NCI-H2227 (cell line): ENCODE measurements at regions not wholly inside any gene's neighbourhood (a gene's known extent, or its start where the extent isn't known, plus 50 kb on each side); places are given as distances from the start of the nearest gene placed in this dataset.
"Not testable (repeated sequence)": the region's sequence is repeated elsewhere in the genome, so short reads cannot be mapped to it uniquely, and the experiment has no call there.

ENCODE experiments used
- DNase-seq: peaks from one replicate; lab custom pipeline; 2025; ENCODE audit not compliant: unreplicated experiment; lab: John Stamatoyannopoulos, UW

GRCh38 chrX:134045372-134045771 lies 60.0 kb upstream of the GPC3 start:
- DNase-seq = not testable (repeated sequence)

- not testable (repeated sequence) for DNase-seq
These were observed 81.7 kb upstream of the GPC3 start for GRCh38 chrX:134067107-134067506.

DNA sequence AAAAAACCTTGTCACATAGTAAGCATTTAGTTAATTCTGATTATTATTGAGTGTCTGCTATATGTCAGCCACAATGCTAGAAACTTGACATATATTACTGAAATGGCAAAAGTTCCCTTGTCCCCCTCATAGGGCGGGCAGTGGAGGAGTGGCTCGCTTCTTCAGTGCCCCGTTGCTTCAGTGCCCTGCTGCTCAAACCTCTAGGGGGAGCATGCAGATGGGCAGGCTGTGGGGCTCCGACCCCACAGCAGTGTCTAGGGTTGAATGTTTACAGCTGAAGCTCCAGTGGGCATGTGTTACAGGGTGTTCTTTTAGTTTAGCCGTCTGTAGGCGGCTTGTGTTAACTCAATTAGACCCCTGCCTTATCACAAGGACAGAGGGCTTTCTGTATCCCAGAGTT lies 86.5 kb upstream of the GPC3 start:
- not testable (repeated sequence) for DNase-seq

DNA sequence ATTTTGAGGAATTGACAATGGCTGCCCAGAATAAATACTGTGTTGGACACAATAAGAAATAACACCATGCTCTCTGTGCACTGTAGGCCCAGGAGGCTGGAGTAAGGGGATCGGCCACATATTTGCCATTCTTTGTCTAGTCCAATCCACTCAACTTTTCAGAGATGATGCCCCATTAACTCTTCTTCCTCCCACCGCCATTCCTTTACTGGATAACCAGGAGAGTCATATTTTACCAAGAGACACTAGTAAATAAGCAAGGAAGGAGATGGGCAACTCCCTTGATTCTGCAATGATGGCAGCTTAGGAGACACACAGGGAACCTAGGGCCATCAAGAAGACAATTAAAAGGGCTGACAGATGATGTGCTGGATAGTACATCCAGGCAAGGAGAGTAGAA lies 87.9 kb upstream of the GPC3 start:
- DNase-seq = no peak

- no peak for DNase-seq
These were observed 88.8 kb upstream of the GPC3 start for GRCh38 chrX:134074151-134074550.

- no peak for DNase-seq
These were observed 90.7 kb upstream of the GPC3 start for GRCh38 chrX:134075894-134076718.

GRCh38 chrX:134095366-134095765 lies 110.0 kb upstream of the GPC3 start:
- DNase-seq = no peak

DNA sequence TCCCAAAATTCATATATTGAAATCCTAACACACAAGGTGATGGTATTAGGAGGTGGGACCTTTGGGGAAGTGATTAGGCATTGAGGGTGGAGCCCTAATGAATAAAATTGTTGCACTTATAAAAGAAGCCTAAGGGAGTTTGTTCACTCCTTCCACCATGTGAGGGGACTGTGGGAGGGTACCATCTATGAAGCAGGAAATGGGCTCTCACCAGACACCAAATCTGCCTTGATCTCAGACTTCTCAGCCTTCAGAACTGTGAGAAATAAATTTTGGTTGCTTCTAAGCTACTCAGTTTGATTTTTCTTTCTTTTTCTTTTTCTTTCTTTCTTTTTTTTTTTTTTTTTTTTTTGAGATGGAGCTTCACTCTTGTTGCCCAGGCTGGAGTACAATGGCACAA lies 116.2 kb upstream of the GPC3 start:
- DNase-seq = no peak

- no peak for DNase-seq
These were observed 121.7 kb upstream of the CCDC160 start for GRCh38 chrX:134115270-134115669.

GRCh38 chrX:134137341-134137740 lies 99.6 kb upstream of the CCDC160 start:
- no peak for DNase-seq

- DNase-seq = no peak
These were observed 97.9 kb upstream of the CCDC160 start for GRCh38 chrX:134139090-134139489.

DNA sequence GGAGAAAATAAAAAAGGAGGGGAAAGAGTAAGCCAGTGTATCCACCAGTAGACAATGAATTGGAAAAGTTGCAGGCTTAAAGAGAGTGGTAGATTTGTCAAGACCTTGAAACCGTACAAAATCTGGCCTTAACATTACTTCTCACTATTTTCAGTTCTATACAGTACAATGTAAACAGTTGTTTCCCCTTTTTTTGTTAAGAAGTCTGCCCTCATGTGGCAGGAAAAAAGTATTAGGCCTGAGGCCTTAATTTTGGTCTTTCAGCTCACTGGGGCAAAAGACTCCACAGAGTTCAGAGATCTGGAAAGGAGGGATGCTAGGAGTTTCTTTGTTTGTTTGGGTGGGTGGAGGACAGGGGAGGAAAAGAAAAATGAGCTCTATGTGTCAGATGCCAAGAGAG lies 92.8 kb upstream of the CCDC160 start:
- peak; percentile 44 for DNase-seq

DNA sequence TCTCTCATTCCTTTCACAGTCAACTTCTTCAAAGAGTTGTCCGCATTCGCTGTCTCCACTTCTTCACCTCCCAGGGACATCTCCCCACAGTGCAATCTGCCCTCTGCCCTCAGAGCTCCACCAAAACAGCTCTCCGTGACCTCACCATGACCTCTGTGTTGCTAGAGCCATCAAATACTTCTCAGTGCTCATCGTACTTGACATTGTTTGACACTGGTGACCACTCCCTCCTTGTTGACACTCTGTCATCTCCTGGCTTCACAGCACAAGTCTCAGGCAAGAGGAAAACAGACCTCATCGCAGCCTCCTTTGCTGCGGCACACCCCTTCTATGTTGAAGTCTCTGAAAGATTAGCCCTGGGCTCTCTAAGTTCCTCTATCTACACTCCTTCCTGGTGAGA lies 90.5 kb upstream of the CCDC160 start:
- DNase-seq = no peak

DNA sequence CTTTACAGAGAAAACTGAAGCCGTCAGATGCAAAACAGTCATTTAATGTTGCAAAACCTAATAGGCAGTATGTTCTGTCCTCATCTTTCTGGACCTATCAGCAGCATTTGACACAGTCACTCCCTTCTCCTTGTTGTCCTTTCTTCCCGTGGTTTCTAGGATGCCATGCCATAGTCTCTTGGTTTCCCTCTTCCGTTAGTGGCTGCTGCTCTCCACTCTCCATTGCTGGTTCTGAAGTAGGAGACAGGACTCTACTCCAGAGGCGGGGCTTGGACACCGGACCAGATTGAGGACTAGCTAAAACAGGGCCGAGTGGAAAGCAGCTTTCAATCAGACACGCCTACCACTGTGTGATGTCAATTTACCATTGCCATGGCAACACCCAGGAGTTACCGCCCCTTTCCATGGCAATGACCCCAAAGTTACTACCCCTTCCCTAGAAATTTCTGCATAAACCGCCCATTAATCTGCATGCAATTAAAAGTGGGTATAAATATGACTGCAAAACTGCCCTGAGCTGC lies 88.8 kb upstream of the CCDC160 start:
- no peak for DNase-seq

DNA sequence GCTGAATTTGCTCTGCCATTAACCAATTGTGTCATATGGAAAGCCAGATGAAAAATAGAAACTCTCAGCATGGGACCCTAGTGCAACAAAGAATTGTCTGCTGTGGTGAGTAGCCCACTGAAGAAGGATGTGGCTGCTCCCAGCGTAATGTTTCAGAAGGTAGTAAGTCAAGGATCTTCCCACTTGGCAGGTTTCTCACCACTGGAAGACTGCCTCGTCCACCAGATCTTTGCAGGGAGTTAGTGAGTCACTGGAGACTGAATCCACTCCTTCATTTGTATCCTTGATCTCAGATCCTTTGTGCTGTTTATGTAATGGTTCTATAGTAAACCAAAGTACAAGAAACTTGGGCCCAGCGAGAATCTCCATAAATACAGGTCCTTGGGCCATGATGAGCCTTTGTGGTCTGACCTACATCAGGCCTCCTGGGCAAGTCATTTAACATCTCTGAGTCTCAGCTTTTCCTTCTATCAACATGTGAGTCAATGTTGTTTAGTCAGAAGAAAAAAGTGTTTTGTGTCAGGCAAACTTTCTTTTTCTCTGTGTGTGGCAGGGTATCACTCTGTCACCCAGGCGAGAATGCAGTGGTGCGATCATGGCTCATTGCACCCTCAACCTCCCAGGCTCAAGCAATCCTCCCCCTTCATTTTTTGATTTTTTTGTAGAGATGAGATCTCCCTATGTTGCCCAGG lies 78.0 kb upstream of the CCDC160 start:
- no peak for DNase-seq

DNA sequence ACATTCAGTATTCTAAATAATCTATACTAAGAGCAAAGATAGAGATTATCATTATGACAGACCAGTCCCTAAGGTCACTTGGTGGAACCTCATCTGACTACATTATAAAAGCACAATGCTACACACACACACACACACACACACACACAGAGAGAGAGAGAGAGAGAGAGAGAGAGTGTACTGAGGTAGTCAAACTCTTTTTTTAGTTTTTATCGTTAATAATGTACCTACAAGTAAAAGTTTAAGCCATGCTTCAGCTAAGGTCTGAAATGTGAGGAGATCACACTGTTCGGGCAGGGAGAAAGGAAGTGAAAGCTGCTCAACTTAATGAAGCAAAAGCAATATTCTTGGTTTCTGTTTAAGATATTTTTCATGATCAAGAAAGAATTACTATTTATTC lies 75.8 kb upstream of the CCDC160 start:
- DNase-seq = no peak

DNA sequence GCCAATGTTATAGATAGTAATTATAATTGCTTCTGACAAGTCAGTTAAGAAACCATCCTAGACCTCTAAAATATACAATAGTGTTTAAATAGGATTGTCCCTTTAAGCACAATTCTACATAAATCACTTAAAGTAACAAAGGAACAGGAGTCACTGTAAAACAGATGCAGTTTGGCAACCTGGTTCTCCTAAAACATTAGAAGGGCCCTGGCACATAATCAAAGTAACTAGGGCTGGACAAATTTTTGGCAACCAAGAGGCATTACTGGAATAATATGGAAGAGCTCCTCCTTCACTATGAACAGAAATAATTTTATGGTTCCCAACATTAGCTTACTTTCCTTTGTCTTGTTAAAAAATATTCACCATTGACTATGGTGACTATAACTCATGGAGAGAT lies 75.0 kb upstream of the CCDC160 start:
- DNase-seq = no peak

DNA sequence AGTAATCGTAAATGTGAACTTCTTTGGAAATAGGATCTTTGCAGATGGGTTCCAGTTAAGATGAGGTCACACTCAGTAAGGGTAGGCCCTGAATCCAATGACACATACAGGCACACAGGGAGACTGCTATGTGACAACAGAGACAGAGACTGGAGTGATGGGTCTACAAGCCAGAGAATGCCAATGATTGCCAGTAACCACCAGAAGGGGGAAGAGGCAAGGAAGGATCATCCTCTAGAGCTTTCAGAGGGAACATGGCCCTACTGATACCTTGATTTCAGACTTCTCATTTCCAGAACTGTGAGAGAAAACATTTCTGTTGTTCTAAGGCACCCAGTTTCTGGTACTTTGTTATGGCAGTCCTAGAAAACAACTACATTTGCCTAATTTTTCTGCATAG lies 73.1 kb upstream of the CCDC160 start:
- DNase-seq = no peak

DNA sequence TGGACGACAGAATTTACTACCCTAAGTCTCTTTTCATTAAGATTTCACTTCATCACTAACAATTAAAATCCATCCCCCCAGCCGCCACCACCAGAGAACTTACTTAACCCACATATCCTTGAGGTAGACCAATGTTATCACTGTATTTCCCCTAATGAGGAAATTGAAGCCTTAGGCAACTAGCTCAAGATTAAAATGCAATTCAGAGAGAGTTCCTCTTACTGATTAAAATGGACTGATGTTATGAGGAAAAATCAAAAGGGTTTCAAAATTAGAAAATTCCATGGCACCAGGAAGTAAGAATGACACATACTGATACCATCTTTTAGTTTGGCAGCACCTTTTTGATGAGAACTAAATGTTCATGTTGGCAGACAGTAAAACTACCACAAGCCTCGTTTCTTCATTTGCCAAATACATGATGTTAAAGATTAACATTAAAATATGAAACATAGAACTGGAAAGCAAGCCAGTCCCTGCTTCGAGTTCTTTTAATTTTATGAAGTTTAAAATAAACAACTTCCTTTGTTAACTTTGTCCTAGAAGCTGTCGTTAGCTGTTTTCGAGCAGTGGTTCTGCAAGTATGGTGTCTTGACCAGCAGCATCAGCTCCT lies 69.3 kb upstream of the CCDC160 start:
- no peak for DNase-seq

- DNase-seq = peak; percentile 43
These were observed 65.1 kb upstream of the CCDC160 start for GRCh38 chrX:134171661-134172587.
